GM19397 (cell line): ENCODE measurements at regions not wholly inside any gene's neighbourhood (a gene's known extent, or its start where the extent isn't known, plus 50 kb on each side); places are given as distances from the start of the nearest gene placed in this dataset.

ENCODE experiments used
- ATAC-seq: cut with Tn5 transposase; IDR thresholded peaks from one replicate; pipeline ENCODE4 v1.9.1; 2021; ENCODE audit warnings: mild to moderate bottlenecking, moderate library complexity; ENCODE audit not compliant: unreplicated experiment

- ATAC-seq = no peak
Observed at GRCh38 chr14:48925184-48925583, 661.0 kb downstream of the RPS29 start.

- ATAC-seq = no peak
Observed at GRCh38 chr14:48914921-48915320, 671.3 kb downstream of the RPS29 start.

GRCh38 chr14:48914382-48914781 lies 671.8 kb downstream of the RPS29 start:
- ATAC-seq = no peak

- ATAC-seq = no peak
Observed at GRCh38 chr14:48900565-48900964, 685.6 kb downstream of the RPS29 start.

GRCh38 chr14:48890333-48890732 lies 695.8 kb downstream of the RPS29 start:
- ATAC-seq = no peak

GRCh38 chr14:48876806-48877340 lies 709.3 kb downstream of the RPS29 start:
- ATAC-seq = no peak

- no peak for ATAC-seq
Observed at GRCh38 chr14:48874711-48875110, 711.5 kb downstream of the RPS29 start.

- no peak for ATAC-seq
Observed at GRCh38 chr14:48857366-48857765, 728.8 kb downstream of the RPS29 start.

GRCh38 chr14:48853159-48853558 lies 733.0 kb downstream of the RPS29 start:
- no peak for ATAC-seq

GRCh38 chr14:48849741-48850322 lies 736.3 kb downstream of the RPS29 start:
- no peak for ATAC-seq

- ATAC-seq = no peak
Observed at GRCh38 chr14:48842785-48843184, 743.4 kb downstream of the RPS29 start.

- no peak for ATAC-seq
Observed at GRCh38 chr14:48826058-48826457, 760.1 kb downstream of the RPS29 start.

GRCh38 chr14:48814562-48814961 lies 771.6 kb downstream of the RPS29 start:
- ATAC-seq = no peak

GRCh38 chr14:48805315-48805714 lies 780.9 kb downstream of the RPS29 start:
- no peak for ATAC-seq

GRCh38 chr14:48792376-48793024 lies 793.7 kb downstream of the RPS29 start:
- no peak for ATAC-seq

- ATAC-seq = no peak
Observed at GRCh38 chr14:48788771-48789170, 797.4 kb downstream of the RPS29 start.

GRCh38 chr14:48786498-48786897 lies 799.7 kb downstream of the RPS29 start:
- no peak for ATAC-seq

- ATAC-seq = no peak
Observed at GRCh38 chr14:48771717-48772116, 814.5 kb downstream of the RPS29 start.

- ATAC-seq = no peak
Observed at GRCh38 chr14:48751293-48751692, 834.9 kb downstream of the RPS29 start.

- ATAC-seq = no peak
Observed at GRCh38 chr14:48748151-48748675, 838.0 kb downstream of the RPS29 start.

GRCh38 chr14:48747561-48748089 lies 838.6 kb downstream of the RPS29 start:
- no peak for ATAC-seq

- no peak for ATAC-seq
Observed at GRCh38 chr14:48744202-48744601, 842.0 kb downstream of the RPS29 start.
